ENCODE measurements at regions not wholly inside any gene's neighbourhood (a gene's known extent, or its start where the extent isn't known, plus 50 kb on each side); places are given as distances from the start of the nearest gene placed in this dataset.

GRCh38 chr18:68342039-68342659 is 372.8 kb downstream of the TMX3 start:
- Histone ChIP-seq H2AFZ (ENCODE audit: low read depth) (no peak overlapping the region), H3K79me2 (ENCODE audit: insufficient read depth, low read depth) (no peaks in the 10 kb centered on the region), H3K27me3 (ENCODE audit: insufficient read depth, low read depth) (no peaks in the 10 kb centered on the region), H4K20me1 (ENCODE audit: insufficient read depth) (no peaks in the 10 kb centered on the region), H3K36me3 (ENCODE audit: insufficient read depth) (no peaks in the 10 kb centered on the region), H3K4me3 (IDR thresholded peaks at IDR 0.05; ENCODE audit: insufficient read depth, low read depth, low read length) (no peak overlapping the region), H3K4me1 (ENCODE audit: low read depth, poor library complexity, severe bottlenecking) (no peaks in the 10 kb centered on the region), H3K4me2 (no peak overlapping the region), H3K9ac (no peak overlapping the region), H3K27ac (no peak overlapping the region)
- TF ChIP-seq CTCF (conservative IDR thresholded peaks at IDR 0.05; ENCODE audit: low read depth, low read length): no peak

GRCh38 chr18:68340606-68341005 is 374.3 kb downstream of the TMX3 start:
- TF ChIP-seq CTCF (conservative IDR thresholded peaks at IDR 0.05; ENCODE audit: low read depth, low read length): no peak
- H4K20me1 ChIP-seq (ENCODE audit: insufficient read depth): no peaks in the 10 kb centered on the region
- H3K27me3 ChIP-seq (ENCODE audit: insufficient read depth, low read depth): no peaks in the 10 kb centered on the region
- no peak overlapping the region for H3K4me3 ChIP-seq (IDR thresholded peaks at IDR 0.05; ENCODE audit: insufficient read depth, low read depth, low read length)
- no peaks in the 10 kb centered on the region for H3K36me3 ChIP-seq (ENCODE audit: insufficient read depth)
- no peaks in the 10 kb centered on the region for H3K79me2 ChIP-seq (ENCODE audit: insufficient read depth, low read depth)
- no peak overlapping the region for H3K27ac ChIP-seq
- no peaks in the 10 kb centered on the region for H3K4me1 ChIP-seq (ENCODE audit: low read depth, poor library complexity, severe bottlenecking)
- H2AFZ ChIP-seq (ENCODE audit: low read depth): no peak overlapping the region
- H3K9ac ChIP-seq: no peak overlapping the region
- H3K4me2 ChIP-seq: no peak overlapping the region

GRCh38 chr18:68330658-68331057 is 384.2 kb downstream of the TMX3 start:
- no peaks in the 10 kb centered on the region for H3K79me2 ChIP-seq (ENCODE audit: insufficient read depth, low read depth)
- H3K36me3 ChIP-seq (ENCODE audit: insufficient read depth): no peaks in the 10 kb centered on the region
- H2AFZ ChIP-seq (ENCODE audit: low read depth): no peak overlapping the region
- no peak overlapping the region for H3K4me2 ChIP-seq
- H3K27me3 ChIP-seq (ENCODE audit: insufficient read depth, low read depth): no peaks in the 10 kb centered on the region
- H3K9ac ChIP-seq: no peak overlapping the region
- no peak overlapping the region for H3K4me3 ChIP-seq (IDR thresholded peaks at IDR 0.05; ENCODE audit: insufficient read depth, low read depth, low read length)
- TF ChIP-seq CTCF (conservative IDR thresholded peaks at IDR 0.05; ENCODE audit: low read depth, low read length): no peak
- no peaks in the 10 kb centered on the region for H3K4me1 ChIP-seq (ENCODE audit: low read depth, poor library complexity, severe bottlenecking)
- H3K27ac ChIP-seq: no peak overlapping the region
- H4K20me1 ChIP-seq (ENCODE audit: insufficient read depth): no peaks in the 10 kb centered on the region

- Histone ChIP-seq H3K9ac (no peak overlapping the region), H3K36me3 (ENCODE audit: insufficient read depth) (no peaks in the 10 kb centered on the region), H4K20me1 (ENCODE audit: insufficient read depth) (no peaks in the 10 kb centered on the region), H3K79me2 (ENCODE audit: insufficient read depth, low read depth) (no peaks in the 10 kb centered on the region), H3K4me3 (IDR thresholded peaks at IDR 0.05; ENCODE audit: insufficient read depth, low read depth, low read length) (no peak overlapping the region), H3K27ac (no peak overlapping the region), H3K4me1 (ENCODE audit: low read depth, poor library complexity, severe bottlenecking) (no peaks in the 10 kb centered on the region), H3K27me3 (ENCODE audit: insufficient read depth, low read depth) (no peaks in the 10 kb centered on the region), H3K4me2 (no peak overlapping the region), H2AFZ (ENCODE audit: low read depth) (no peak overlapping the region)
- no peak for TF ChIP-seq CTCF (conservative IDR thresholded peaks at IDR 0.05; ENCODE audit: low read depth, low read length)
These were observed 391.0 kb downstream of the TMX3 start for GRCh38 chr18:68323921-68324320.

All from KMS-11 (cell line).